ENCODE measurements at regions not wholly inside any gene's neighbourhood (a gene's known extent, or its start where the extent isn't known, plus 50 kb on each side); places are given as distances from the start of the nearest gene placed in this dataset.

- TF ChIP-seq, protein P1, sequence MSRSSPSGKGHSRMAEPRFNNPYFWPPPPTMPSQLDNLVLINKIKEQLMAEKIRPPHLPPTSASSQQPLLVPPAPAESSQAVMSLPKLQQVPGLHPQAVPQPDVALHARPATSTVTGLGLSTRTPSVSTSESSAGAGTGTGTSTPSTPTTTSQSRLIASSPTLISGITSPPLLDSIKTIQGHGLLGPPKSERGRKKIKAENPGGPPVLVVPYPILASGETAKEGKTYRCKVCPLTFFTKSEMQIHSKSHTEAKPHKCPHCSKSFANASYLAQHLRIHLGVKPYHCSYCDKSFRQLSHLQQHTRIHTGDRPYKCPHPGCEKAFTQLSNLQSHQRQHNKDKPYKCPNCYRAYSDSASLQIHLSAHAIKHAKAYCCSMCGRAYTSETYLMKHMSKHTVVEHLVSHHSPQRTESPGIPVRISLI (CRISPR knock-in tag; IDR thresholded peaks at IDR 0.05; ENCODE audit: borderline replicate concordance), result peak; percentile 48; the same call in 1 of the 2 replicates
- peak; percentile 87 for TF ChIP-seq ZNF678 (CRISPR knock-in tag; IDR thresholded peaks at IDR 0.05)
- TF ChIP-seq HOMEZ (CRISPR knock-in tag; IDR thresholded peaks at IDR 0.05; ENCODE audit: low read depth), result no peak
- TF ChIP-seq ZMYM4 (CRISPR knock-in tag; IDR thresholded peaks at IDR 0.05), result peak; percentile 16; the same call in 1 of the 2 replicates
- TF ChIP-seq, protein P2, sequence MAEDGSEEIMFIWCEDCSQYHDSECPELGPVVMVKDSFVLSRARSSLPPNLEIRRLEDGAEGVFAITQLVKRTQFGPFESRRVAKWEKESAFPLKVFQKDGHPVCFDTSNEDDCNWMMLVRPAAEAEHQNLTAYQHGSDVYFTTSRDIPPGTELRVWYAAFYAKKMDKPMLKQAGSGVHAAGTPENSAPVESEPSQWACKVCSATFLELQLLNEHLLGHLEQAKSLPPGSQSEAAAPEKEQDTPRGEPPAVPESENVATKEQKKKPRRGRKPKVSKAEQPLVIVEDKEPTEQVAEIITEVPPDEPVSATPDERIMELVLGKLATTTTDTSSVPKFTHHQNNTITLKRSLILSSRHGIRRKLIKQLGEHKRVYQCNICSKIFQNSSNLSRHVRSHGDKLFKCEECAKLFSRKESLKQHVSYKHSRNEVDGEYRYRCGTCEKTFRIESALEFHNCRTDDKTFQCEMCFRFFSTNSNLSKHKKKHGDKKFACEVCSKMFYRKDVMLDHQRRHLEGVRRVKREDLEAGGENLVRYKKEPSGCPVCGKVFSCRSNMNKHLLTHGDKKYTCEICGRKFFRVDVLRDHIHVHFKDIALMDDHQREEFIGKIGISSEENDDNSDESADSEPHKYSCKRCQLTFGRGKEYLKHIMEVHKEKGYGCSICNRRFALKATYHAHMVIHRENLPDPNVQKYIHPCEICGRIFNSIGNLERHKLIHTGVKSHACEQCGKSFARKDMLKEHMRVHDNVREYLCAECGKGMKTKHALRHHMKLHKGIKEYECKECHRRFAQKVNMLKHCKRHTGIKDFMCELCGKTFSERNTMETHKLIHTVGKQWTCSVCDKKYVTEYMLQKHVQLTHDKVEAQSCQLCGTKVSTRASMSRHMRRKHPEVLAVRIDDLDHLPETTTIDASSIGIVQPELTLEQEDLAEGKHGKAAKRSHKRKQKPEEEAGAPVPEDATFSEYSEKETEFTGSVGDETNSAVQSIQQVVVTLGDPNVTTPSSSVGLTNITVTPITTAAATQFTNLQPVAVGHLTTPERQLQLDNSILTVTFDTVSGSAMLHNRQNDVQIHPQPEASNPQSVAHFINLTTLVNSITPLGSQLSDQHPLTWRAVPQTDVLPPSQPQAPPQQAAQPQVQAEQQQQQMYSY (CRISPR knock-in tag; IDR thresholded peaks at IDR 0.05), result no peak
- TF ChIP-seq TBX3 (IDR thresholded peaks at IDR 0.05; ENCODE audit: borderline replicate concordance), result no peak
- TF ChIP-seq PATZ1 (CRISPR knock-in tag; IDR thresholded peaks at IDR 0.05), result peak; percentile 31; the same call in 1 of the 2 replicates
- TF ChIP-seq, protein P3, sequence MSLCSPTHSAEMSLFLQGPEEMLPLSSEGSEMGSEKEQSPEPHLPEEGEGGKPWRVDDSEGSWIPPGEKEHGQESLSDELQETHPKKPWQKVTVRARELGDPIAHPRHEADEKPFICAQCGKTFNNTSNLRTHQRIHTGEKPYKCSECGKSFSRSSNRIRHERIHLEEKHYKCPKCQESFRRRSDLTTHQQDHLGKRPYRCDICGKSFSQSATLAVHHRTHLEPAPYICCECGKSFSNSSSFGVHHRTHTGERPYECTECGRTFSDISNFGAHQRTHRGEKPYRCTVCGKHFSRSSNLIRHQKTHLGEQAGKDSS (CRISPR knock-in tag; IDR thresholded peaks at IDR 0.05; ENCODE audit: borderline replicate concordance, low read depth), result peak; percentile 15; the same call in 1 of the 2 replicates
- no peak for TF ChIP-seq SUZ12 (IDR thresholded peaks at IDR 0.05; ENCODE audit: low read depth, low read length)
- no peak for TF ChIP-seq NBN (conservative IDR thresholded peaks at IDR 0.05)
- TF ChIP-seq ZNF83 (CRISPR knock-in tag; IDR thresholded peaks at IDR 0.05; ENCODE audit: borderline replicate concordance), result peak; percentile 20; the same call in 1 of the 2 replicates
- TF ChIP-seq ZNF337 (CRISPR knock-in tag; IDR thresholded peaks at IDR 0.05; ENCODE audit: borderline replicate concordance, low read depth), result peak; percentile 61
- TF ChIP-seq ZNF331 (CRISPR knock-in tag; IDR thresholded peaks at IDR 0.05), result no peak; the same call in 1 of the 2 replicates
- no peak for TF ChIP-seq ZNF317 (CRISPR knock-in tag; IDR thresholded peaks at IDR 0.05)
- TF ChIP-seq HOXD1 (CRISPR knock-in tag; IDR thresholded peaks at IDR 0.05), result 0 out of 2 replicates have a peak, but pooled peaks have one; percentile 11
- no peak for TF ChIP-seq PHB2 (IDR thresholded peaks at IDR 0.05; ENCODE audit: partially characterized antibody)
- TF ChIP-seq, protein P4, sequence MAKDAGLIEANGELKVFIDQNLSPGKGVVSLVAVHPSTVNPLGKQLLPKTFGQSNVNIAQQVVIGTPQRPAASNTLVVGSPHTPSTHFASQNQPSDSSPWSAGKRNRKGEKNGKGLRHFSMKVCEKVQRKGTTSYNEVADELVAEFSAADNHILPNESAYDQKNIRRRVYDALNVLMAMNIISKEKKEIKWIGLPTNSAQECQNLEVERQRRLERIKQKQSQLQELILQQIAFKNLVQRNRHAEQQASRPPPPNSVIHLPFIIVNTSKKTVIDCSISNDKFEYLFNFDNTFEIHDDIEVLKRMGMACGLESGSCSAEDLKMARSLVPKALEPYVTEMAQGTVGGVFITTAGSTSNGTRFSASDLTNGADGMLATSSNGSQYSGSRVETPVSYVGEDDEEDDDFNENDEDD (CRISPR knock-in tag; IDR thresholded peaks at IDR 0.05; ENCODE audit: borderline replicate concordance), result no peak
- TF ChIP-seq NFYC (CRISPR knock-in tag; IDR thresholded peaks at IDR 0.05), result no peak
Observed at GRCh38 chr17:77285594-77286390, 145.0 kb downstream of the SEC14L1 start (continued).

Data from HepG2 (cell line).